MM.1S (cell line): ENCODE measurements at regions not wholly inside any gene's neighbourhood (a gene's known extent, or its start where the extent isn't known, plus 50 kb on each side); places are given as distances from the start of the nearest gene placed in this dataset.

Source experiments
- DNase-seq: peaks from one replicate; pipeline ENCODE4 v3.0.0-alpha.2; 2015
- H2AFZ ChIP-seq: fragments of 300-600 bp; sonication (generic); 2 replicates; pipeline ENCODE4 v1.6.0; 2016; ENCODE audit warnings: antibody characterized with exemption, low read length
- H3F3A ChIP-seq: fragments of 300-600 bp; sonication (generic); 2 replicates; pipeline ENCODE4 v1.6.1; 2016; ENCODE audit warnings: mild to moderate bottlenecking, antibody characterized with exemption, low read length, moderate library complexity, mixed read lengths; ENCODE audit not compliant: insufficient read depth
- H3K27ac ChIP-seq: fragments of 300-600 bp; sonication (generic); 2 replicates; pipeline ENCODE4 v1.5.1; 2016; ENCODE audit warnings: mild to moderate bottlenecking, low read length
- H3K27me3 ChIP-seq: fragments of 300-600 bp; sonication (generic); replicated peaks from 2 replicates; pipeline ENCODE4 v1.6.0; 2016; ENCODE audit warnings: low read length; ENCODE audit not compliant: insufficient read depth
- H3K36me3 ChIP-seq: fragments of 300-600 bp; sonication (generic); replicated peaks from 2 replicates; pipeline ENCODE4 v1.6.1; 2016; ENCODE audit warnings: mild to moderate bottlenecking, low read length, mixed read lengths; ENCODE audit not compliant: insufficient read depth
- H3K4me1 ChIP-seq: fragments of 300-600 bp; sonication (generic); 2 replicates; pipeline ENCODE4 v1.6.1; 2016; ENCODE audit warnings: low read length, mixed read lengths
- H3K4me2 ChIP-seq: fragments of 300-600 bp; sonication (generic); 2 replicates; pipeline ENCODE4 v1.6.0; 2016; ENCODE audit warnings: low read depth, low read length
- H3K4me3 ChIP-seq: fragments of 300-600 bp; sonication (generic); 2 replicates; pipeline ENCODE4 v1.5.1; 2016; ENCODE audit warnings: low read length, mixed read lengths
- H3K79me2 ChIP-seq: fragments of 300-600 bp; sonication (generic); 2 replicates; pipeline ENCODE4 v1.6.1; 2016; ENCODE audit warnings: mixed run types, low read length, mixed read lengths
- H3K9ac ChIP-seq: fragments of 300-600 bp; sonication (generic); 2 replicates; pipeline ENCODE4 v1.6.1; 2016; ENCODE audit warnings: low read length, mixed read lengths
- H3K9me2 ChIP-seq: fragments of 300-600 bp; sonication (generic); replicated peaks from 2 replicates; pipeline ENCODE4 v1.6.1; 2016; ENCODE audit warnings: mild to moderate bottlenecking, low read length, mixed read lengths; ENCODE audit not compliant: insufficient read depth
- H3K9me3 ChIP-seq: fragments of 300-600 bp; sonication (generic); replicated peaks from 2 replicates; pipeline ENCODE4 v1.6.1; 2016; ENCODE audit warnings: mild to moderate bottlenecking, low read length, mixed read lengths; ENCODE audit not compliant: insufficient read depth
- H4K20me1 ChIP-seq: fragments of 300-600 bp; sonication (generic); 2 replicates; pipeline ENCODE4 v1.6.1; 2016; ENCODE audit warnings: mild to moderate bottlenecking, low read length, moderate library complexity, mixed read lengths; ENCODE audit not compliant: insufficient read depth
- EZH2 ChIP-seq: fragments of 300-600 bp; sonication (generic); optimal IDR thresholded peaks from 2 replicates; pipeline ENCODE3; 2017; ENCODE audit warnings: low read depth, mild to moderate bottlenecking, antibody characterized with exemption, low read length, mixed read lengths
- EZH2phosphoT487 ChIP-seq: fragments of 300-600 bp; sonication (generic); IDR thresholded peaks from 2 replicates; pipeline ENCODE4 v1.6.1; 2018; ENCODE audit warnings: antibody characterized with exemption, low read length
- TF ChIP-seq, protein P1 (sequence below): fragments of 300-600 bp; sonication (generic); IDR thresholded peaks from 2 replicates; pipeline ENCODE4 v1.5.1; 2016; ENCODE audit warnings: antibody characterized with exemption, low read length, mixed read lengths

DNA sequence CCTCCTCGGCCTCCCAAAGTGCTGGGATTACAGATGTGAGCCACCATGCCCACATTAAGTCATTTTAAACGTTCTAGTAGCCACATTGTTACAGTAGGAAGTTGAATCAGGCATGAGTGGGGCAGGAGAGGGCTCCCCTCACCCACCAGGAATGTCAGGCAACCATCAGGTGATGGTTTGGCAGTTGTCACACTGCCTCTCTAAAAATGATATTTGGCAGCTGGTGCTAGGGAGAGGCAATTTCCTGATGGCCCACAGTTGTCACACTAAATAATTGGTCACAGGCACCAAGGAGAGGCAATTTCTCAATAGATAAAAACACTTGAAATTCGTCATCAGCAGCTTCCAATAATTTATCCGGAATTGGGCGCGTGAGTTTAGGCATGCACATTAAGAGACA, 79.2 kb upstream of the ABHD2 start:
- no peaks in the 10 kb centered on the region for H3K79me2 ChIP-seq
- H3K9ac ChIP-seq = no peak overlapping the region
- H3K4me2 ChIP-seq = no peak overlapping the region
- H3K36me3 ChIP-seq = no peaks in the 10 kb centered on the region
- H3F3A ChIP-seq = no peaks in the 10 kb centered on the region
- no peak overlapping the region for H3K4me3 ChIP-seq
- no peaks in the 10 kb centered on the region for H3K9me3 ChIP-seq
- H2AFZ ChIP-seq = no peak overlapping the region
- no peaks in the 10 kb centered on the region for H4K20me1 ChIP-seq
- no peak for DNase-seq
- H3K9me2 ChIP-seq = no peaks in the 10 kb centered on the region
- TF ChIP-seq EZH2phosphoT487 (no peak), EZH2 (no peak)
- TF ChIP-seq, protein P1, sequence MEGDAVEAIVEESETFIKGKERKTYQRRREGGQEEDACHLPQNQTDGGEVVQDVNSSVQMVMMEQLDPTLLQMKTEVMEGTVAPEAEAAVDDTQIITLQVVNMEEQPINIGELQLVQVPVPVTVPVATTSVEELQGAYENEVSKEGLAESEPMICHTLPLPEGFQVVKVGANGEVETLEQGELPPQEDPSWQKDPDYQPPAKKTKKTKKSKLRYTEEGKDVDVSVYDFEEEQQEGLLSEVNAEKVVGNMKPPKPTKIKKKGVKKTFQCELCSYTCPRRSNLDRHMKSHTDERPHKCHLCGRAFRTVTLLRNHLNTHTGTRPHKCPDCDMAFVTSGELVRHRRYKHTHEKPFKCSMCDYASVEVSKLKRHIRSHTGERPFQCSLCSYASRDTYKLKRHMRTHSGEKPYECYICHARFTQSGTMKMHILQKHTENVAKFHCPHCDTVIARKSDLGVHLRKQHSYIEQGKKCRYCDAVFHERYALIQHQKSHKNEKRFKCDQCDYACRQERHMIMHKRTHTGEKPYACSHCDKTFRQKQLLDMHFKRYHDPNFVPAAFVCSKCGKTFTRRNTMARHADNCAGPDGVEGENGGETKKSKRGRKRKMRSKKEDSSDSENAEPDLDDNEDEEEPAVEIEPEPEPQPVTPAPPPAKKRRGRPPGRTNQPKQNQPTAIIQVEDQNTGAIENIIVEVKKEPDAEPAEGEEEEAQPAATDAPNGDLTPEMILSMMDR = no peak
- H3K27me3 ChIP-seq = no peaks in the 10 kb centered on the region
- H3K27ac ChIP-seq = no peak overlapping the region
- no peaks in the 10 kb centered on the region for H3K4me1 ChIP-seq

DNA sequence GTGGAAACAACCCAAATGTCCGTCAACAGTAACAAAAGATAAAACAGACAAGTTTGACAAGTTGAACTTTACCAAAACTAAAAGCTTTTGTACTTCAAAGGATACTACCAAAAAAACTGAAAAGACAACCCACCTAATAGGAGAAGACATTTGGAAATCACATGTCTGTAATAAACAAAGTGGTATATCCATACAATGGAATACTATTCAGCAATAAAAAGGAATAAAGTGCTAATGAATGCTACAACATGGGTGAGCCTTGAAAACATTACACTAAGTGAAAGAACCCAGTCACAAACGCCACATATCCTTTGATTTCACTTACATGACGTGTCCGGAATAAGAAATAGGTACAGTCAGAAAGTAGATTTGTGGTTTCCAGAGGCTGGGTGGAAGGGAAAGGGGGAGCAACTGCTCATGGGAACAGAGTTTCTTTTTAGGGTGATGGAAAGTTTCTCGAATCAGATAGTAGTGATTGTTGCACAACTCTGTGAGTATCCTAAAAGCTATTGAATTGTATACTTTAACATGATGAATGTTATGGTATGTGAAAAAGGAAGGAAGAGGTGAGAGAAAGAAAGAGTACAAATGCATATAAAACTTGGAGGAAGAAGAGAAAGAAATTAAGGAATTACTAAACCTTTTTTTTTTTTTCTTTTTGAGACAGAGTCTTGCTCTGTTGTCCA, 72.7 kb upstream of the ABHD2 start:
- no peaks in the 10 kb centered on the region for H3K9me2 ChIP-seq
- DNase-seq = no peak
- H3K4me2 ChIP-seq = no peak overlapping the region
- H3K9ac ChIP-seq = no peak overlapping the region
- H4K20me1 ChIP-seq = no peaks in the 10 kb centered on the region
- H3K9me3 ChIP-seq = no peaks in the 10 kb centered on the region
- no peak overlapping the region for H3K27ac ChIP-seq
- H3K36me3 ChIP-seq = no peaks in the 10 kb centered on the region
- no peaks in the 10 kb centered on the region for H3K79me2 ChIP-seq
- TF ChIP-seq, protein P1 = no peak
- no peak for TF ChIP-seq EZH2
- TF ChIP-seq EZH2phosphoT487 = no peak
- no peaks in the 10 kb centered on the region for H3F3A ChIP-seq
- H2AFZ ChIP-seq = no peak overlapping the region
- H3K4me1 ChIP-seq = peaks cover 14% of the 10 kb centered on the region
- H3K27me3 ChIP-seq = no peaks in the 10 kb centered on the region
- H3K4me3 ChIP-seq = no peak overlapping the region

DNA sequence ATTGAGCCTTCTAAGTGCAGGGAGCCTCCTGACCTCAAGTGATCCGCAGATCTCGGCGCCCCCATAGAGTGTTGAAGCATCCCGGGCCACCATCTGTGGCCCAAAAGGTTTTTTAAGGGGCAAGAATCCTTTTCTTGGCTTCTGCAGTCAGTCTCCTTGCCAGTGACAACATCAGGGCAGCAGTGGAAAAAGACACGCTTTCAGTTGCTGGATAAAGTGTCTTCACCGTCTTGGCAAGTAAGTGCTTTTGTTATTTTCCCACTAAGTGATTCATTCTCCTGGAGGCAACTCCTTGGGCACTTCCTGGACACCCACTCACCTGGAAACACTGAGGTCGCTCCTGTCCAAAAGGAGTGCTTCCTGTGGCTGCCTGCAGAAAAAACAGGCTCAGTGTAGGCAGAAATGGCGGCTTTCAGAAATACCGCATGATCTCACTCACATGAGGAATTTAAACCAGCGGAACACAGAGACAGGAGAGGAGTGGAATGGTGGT, 71.7 kb upstream of the ABHD2 start:
- no peaks in the 10 kb centered on the region for H3K79me2 ChIP-seq
- H3K27me3 ChIP-seq = no peaks in the 10 kb centered on the region
- DNase-seq = no peak
- H3K9me2 ChIP-seq = no peaks in the 10 kb centered on the region
- no peak for TF ChIP-seq EZH2
- no peak for TF ChIP-seq EZH2phosphoT487
- TF ChIP-seq, protein P1 = no peak
- no peak overlapping the region for H3K27ac ChIP-seq
- H3K36me3 ChIP-seq = no peaks in the 10 kb centered on the region
- H3K4me1 ChIP-seq = peaks cover 14% of the 10 kb centered on the region
- H3K9ac ChIP-seq = no peak overlapping the region
- no peak overlapping the region for H2AFZ ChIP-seq
- H3K9me3 ChIP-seq = no peaks in the 10 kb centered on the region
- H3K4me2 ChIP-seq = no peak overlapping the region
- no peaks in the 10 kb centered on the region for H3F3A ChIP-seq
- H3K4me3 ChIP-seq = no peak overlapping the region
- no peaks in the 10 kb centered on the region for H4K20me1 ChIP-seq
